ENCODE measurements at regions not wholly inside any gene's neighbourhood (a gene's known extent, or its start where the extent isn't known, plus 50 kb on each side); places are given as distances from the start of the nearest gene placed in this dataset.
"Not testable (repeated sequence)": the region's sequence is repeated elsewhere in the genome, so short reads cannot be mapped to it uniquely, and the experiment has no call there.

GRCh38 chr9:78383130-78383529, 86.2 kb downstream of the PSAT1 start:
- no peak for DNase-seq

DNA sequence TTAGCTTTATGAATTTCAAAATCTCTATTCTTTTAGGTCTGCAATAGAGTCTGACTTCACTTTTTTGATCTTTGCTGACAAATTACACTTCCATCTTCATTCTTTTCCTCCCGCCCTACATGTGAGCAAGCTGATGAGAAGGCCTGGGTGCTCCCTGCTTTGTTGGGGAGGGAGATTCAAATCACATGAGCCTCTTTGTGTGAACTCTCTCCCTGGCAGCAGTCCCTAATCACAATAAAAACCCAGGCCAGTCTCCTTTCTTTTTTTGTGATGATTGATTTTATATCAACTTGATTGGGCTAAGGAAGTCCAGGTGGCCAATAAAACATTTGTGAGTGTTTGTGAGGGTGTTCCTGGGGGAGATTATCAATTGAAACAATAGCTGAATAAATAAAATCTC, 89.4 kb downstream of the PSAT1 start:
- no peak for DNase-seq

DNA sequence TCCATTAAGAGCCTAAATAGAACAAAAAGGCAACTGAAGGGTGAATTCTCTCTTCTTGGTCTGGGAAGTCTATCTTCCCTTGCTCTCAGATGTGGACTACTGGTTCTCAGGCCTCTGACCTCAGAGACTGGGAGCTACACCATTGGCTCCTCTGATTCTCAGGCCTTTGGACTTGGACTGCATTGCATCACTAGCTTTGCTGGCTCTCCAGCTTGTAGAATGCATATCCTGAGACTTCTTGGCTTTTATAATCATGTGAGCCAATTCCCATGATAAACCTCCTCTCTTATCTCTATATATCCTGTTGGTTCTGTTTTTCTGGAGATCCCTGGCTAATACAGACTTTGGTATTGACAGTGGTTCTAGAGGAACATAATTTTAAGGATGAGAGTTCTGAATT, 89.8 kb downstream of the PSAT1 start:
- DNase-seq = no peak

DNA sequence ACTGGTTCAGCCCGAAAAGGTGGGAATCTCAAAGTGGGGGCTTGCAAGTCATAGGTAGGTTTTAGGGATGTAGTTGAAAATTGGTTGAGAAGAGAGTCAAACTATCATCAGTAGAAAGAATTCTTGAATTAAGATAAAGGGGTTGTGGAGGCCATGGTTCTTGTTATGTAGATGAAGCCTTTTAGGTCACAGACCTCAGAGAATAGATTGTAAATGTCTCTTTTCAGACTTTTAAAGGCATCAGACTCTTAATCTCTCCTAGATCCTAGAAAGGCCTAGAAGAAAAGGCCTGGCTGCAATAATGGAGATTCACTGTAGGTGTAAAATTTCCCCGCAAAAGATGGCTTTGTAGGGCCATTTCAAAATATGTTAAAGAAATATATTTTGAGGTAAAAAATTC, 96.4 kb downstream of the PSAT1 start:
- DNase-seq = no peak

- no peak for DNase-seq
Observed at GRCh38 chr9:78393932-78394331, 97.0 kb downstream of the PSAT1 start.

GRCh38 chr9:78396087-78396486, 99.2 kb downstream of the PSAT1 start:
- DNase-seq = no peak

- DNase-seq = no peak
Observed at GRCh38 chr9:78397045-78397444, 100.1 kb downstream of the PSAT1 start.

DNA sequence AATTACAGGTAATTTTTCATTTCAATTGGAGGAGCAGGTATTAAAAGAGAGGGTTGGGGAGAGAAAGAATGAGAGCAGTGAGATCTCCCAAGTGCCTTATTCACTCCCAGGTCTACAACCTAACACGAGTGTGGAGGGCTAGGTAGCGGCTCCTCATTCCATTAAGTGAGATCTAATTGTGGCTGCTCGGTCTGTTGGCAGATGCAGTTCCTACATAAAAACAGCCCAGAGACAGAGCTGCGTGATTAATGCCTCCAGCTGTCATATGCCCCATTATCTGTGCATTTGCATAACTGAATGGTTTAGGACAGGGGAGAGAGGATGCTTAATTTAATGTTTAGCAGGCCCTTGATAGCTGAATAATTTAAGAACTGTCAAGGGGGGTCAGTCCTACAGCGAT, 100.5 kb downstream of the PSAT1 start:
- no peak for DNase-seq

- DNase-seq = no peak
Observed at GRCh38 chr9:78399153-78399552, 102.2 kb downstream of the PSAT1 start.

DNA sequence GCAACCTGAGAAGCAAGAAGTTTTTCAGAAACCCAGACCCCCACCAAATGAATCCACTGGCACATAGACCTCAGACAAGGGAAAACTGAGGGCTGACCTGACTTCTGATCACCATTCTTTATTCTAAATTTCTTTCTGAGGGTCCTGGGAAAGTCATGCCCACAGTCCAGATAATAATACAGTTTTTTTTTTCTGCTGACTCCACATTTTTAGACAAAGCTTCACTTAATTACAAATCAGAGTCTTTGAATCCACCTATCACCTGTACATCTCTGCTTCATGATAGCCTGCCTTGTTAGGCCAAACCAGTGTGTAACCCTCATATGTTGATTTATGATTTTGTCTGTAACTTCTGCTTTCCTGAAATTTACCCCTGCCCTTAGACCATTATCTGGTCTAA, 103.6 kb downstream of the PSAT1 start:
- no peak for DNase-seq

- no peak for DNase-seq
Observed at GRCh38 chr9:78405461-78405860, 108.5 kb downstream of the PSAT1 start.

- DNase-seq = no peak
Observed at GRCh38 chr9:78406146-78406545, 109.2 kb downstream of the PSAT1 start.

DNA sequence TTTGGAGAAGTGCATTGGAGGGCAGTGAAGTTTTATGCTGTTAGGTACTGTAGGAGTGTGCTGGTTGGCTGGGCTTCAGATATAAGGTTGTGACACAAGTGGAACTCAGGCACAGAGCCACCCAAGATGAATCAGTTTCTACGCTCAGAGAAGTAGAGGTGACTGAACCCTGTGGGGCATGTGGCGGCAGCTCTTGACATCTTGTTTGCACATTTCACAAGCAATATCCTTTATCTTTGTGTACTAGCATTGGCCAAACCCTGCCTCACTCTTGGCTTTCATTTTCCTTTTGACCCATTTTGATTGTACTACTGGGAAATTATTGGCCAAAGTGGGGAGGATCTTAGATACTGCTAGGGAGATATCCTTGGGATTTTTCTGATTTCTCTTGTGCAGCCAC, 110.0 kb downstream of the PSAT1 start:
- DNase-seq = no peak

- no peak for DNase-seq
Observed at GRCh38 chr9:78407636-78408312, 110.8 kb downstream of the PSAT1 start.

DNA sequence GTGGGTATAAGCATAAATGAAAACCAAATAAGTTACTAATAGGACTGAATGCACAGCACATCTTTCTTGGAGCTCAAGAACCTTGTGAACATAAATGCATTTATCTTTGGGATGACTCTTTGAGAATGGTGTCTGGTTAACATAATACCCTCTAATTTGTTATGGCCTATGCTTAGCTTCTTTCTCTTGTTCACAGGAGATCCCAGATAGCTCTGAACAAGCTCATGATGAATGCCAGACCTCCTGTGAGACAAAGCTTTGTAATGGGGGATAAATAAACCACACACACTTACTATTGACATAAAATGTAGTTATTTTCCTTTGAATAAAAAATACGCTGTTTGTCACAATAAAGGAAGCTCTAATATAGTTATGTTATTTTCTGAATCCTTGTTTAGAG, 111.5 kb downstream of the PSAT1 start:
- DNase-seq = no peak

DNA sequence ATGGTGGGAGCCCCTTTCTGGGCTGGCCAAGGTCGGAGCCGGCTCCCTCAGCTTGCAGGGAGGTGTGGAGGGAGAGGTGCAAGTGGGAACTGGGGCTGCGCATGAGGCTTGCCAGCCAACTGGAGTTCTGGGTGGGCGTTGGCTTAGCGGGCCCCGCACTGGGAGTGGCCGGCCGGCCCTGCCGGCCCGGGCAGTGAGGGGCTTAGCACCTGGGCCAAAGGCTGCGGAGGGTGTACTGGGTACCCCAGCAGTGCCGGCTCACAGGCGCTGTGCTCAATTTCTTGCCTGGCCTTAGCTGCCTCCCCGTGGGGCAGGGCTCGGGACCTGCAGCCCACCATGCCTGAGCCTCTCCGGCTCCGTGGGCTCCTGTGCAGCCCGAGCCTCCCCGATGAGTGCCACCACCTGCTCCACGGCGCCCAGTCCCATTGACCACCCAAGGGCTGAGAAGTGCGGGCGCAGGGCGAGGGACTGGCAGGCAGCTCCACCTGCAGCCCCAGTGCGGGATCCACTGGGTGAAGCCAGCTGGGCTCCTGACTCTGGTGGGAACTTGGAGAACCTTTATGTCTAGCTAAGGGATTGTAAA, 113.1 kb downstream of the PSAT1 start:
- DNase-seq = not testable (repeated sequence)

DNA sequence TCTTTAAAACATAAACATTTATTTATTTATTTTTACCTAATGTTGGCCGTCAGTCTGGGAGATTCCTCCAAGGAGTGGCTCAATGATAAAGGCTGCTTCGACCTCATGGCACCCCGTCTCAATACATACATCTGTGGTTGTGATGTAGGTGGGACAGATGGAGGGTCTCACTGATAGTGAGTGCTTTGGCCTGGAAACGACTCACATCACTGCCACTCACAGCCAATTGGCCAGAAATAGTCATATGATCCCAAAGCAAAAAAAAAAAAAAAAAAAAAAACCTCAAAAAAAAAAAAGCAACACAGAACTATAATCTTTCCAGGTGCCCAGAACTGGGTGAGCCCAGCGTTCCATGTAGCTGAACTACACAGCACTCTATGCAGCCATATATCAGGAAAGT, 125.4 kb downstream of the PSAT1 start:
- DNase-seq = no peak

DNA sequence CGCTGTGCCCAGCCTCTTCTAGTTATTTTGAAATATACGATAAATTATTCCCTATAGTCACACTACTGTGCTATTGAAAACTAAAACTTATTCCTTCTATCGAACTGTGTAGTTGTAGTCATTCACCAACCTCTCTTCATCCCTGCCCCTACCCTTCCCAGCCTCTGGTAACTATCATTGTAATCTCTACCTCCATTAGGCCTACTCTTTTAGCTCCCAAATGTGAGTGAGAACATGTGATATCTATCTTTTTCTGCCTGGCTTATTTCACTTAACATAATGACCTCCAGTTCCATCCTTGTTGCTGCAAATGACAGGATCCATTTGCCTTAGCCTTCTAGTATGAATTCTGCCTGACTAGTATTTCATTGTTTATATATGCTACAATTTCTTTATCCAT, 127.4 kb downstream of the PSAT1 start:
- DNase-seq = no peak

DNA sequence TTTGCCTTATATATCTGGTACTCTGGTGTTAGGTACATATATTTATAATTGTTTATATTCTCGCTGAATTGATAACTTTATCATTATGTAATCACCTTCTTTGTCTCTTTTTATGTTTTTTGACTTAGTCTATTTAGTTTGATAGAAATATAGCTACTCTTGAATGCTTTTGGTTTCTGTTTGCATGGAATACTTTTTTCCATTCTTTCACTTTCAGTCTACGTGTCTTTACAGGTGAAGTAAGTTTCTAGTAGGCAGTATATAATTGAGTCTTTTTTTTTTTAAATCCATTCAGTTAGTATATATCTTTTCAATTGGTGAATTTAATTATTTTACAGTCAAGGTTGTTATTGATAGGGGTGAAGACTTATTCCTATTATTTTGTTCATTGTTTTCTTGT, 131.7 kb downstream of the PSAT1 start:
- no peak for DNase-seq

DNA sequence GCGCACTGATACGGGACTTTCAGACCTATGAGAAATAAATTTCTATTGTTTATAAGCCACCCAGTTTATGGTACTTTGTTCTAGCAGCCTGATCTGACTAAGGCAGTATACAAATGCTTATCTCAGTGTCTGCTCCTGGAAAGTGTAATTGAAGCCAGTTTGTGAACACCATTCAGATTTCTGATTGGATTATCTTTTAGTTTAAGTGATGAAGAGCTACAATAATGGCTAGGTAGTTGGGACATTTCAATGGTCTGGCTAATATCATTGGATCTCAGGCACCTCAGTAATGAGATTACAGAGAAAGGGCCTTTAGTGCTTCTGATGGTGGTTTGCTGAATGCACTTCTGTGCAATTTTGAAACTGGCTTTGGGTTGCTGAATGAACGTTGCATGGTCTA, 133.5 kb downstream of the PSAT1 start:
- DNase-seq = no peak

DNA sequence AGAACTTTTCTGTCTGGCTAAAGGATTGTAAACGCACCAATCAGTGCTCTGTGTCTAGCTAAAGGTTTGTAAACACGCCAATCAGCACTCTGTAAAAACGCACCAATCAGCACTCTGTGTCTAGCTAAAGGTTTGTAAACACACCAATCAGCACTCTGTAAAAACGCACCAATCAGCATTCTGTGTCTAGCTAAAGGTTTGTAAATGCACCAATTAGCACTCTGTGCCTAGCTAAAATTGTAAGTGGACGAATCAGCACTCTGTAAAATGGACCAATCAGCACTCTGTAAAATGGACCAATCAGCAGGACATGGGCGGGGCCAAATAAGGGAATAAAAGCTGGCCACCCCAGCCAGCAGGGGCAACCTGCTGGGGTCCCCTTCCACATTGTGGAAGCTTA, 134.1 kb downstream of the PSAT1 start:
- not testable (repeated sequence) for DNase-seq

GRCh38 chr9:78436873-78437272, 139.9 kb downstream of the PSAT1 start:
- DNase-seq = no peak

GRCh38 chr9:78437296-78437695, 140.4 kb downstream of the PSAT1 start:
- DNase-seq = no peak

DNA sequence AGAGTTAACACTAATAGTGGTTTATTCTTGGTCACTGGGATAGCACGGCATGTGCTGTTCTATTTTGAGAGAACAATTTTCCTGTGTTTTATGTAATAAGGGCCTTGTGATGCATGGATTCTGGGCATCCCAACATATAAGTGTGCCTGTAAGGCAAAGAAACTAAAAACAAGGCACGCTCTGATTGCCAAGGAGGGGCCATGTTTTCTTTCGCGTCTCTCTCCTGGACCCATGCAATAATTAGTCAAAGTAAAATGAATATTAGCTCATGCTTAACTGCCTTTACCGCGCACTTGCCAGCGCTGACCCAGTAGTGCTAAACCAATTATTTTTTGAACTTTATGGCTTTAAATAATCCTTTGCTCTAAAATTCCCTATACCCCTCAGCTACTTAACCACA, 140.9 kb downstream of the PSAT1 start:
- DNase-seq = no peak

DNA sequence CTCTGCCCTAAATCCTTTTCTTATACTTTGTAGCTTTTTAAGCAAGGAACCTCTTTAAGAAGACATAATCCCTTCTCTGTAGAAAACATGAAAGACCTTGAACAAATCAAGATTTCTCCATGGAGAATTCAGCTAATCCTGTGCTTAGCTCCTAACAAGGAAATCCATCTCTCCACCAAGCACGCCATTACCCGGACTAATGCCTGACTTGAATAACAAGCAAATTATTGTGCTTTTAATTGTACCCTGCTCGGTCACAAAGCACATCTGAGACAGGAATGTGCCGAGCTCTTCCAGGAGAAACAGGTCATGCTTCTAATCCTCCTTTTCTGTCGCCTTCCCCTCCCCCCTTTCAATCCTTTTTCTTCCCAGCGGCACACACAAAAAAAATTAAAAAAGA, 141.3 kb downstream of the PSAT1 start:
- DNase-seq = no peak
